HUES48 (cell line): ENCODE measurements at regions not wholly inside any gene's neighbourhood (a gene's known extent, or its start where the extent isn't known, plus 50 kb on each side); places are given as distances from the start of the nearest gene placed in this dataset.
"Not testable (repeated sequence)": the region's sequence is repeated elsewhere in the genome, so short reads cannot be mapped to it uniquely, and the experiment has no call there.

Experiments
- H3K27ac ChIP-seq: one replicate; pipeline ENCODE4 v1.7.0; 2013; ENCODE audit warnings: low read depth, low read length, inconsistent platforms
- H3K27me3 ChIP-seq: 2 replicates; pipeline ENCODE4 v1.6.1; 2013; ENCODE audit warnings: mild to moderate bottlenecking, low read length; ENCODE audit not compliant: control insufficient read depth, insufficient read depth
- H3K36me3 ChIP-seq: 2 replicates; pipeline ENCODE4 v1.6.1; 2013; ENCODE audit warnings: low read length; ENCODE audit not compliant: control insufficient read depth, insufficient read depth
- H3K4me1 ChIP-seq: 2 replicates; pipeline ENCODE4 v1.6.1; 2013; ENCODE audit warnings: mild to moderate bottlenecking, low read length; ENCODE audit not compliant: control insufficient read depth, insufficient read depth
- H3K4me3 ChIP-seq: 2 replicates; pipeline ENCODE4 v1.5.1; 2013; ENCODE audit warnings: mild to moderate bottlenecking, low read depth, low read length
- H3K9ac ChIP-seq: 2 replicates; pipeline ENCODE4 v1.6.1; 2013; ENCODE audit warnings: mild to moderate bottlenecking, low read depth, low read length, moderate library complexity
- H3K9me3 ChIP-seq: 2 replicates; pipeline ENCODE4 v1.6.1; 2013; ENCODE audit warnings: low read length; ENCODE audit not compliant: control insufficient read depth, insufficient read depth

GRCh38 chrX:74231625-74232024, 72.4 kb upstream of the ZCCHC13 start:
- Histone ChIP-seq H3K27me3 (no peaks in the 10 kb centered on the region), H3K9me3 (no peaks in the 10 kb centered on the region), H3K27ac (no peak overlapping the region), H3K9ac (no peak overlapping the region), H3K4me3 (no peak overlapping the region), H3K4me1 (peaks cover 3% of the 10 kb centered on the region; the same call in 1 of the 2 replicates), H3K36me3 (0 out of 2 replicates have a peak, but pooled peaks cover 8% of the 10 kb centered on the region)

- H3K9ac ChIP-seq = no peak overlapping the region
- no peak overlapping the region for H3K27ac ChIP-seq
- H3K27me3 ChIP-seq = no peaks in the 10 kb centered on the region
- peaks cover 3% of the 10 kb centered on the region; the same call in 1 of the 2 replicates for H3K4me1 ChIP-seq
- H3K4me3 ChIP-seq = no peak overlapping the region
- 0 out of 2 replicates have a peak, but pooled peaks cover 9% of the 10 kb centered on the region for H3K36me3 ChIP-seq
- no peaks in the 10 kb centered on the region for H3K9me3 ChIP-seq
Observed at GRCh38 chrX:74230094-74230493, 73.9 kb upstream of the ZCCHC13 start.

DNA sequence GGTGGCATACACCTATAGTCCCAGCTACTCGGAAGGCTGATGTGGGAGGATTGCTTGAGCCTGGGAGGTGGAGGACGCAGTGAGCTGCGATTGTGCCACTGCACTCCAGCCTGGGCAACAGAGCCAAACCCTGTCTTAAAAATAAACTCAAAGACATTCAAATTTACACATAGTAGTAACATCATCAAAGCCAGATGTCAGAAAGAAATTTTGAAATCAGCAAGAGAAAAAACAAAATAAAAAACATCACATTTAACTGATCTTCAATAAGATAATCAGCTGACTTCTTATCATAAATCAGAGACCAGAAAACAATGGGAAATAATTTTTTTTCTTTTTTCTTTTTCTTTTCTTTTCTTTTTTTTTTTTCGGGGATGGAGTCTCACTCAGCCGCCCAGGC, 78.9 kb upstream of the ZCCHC13 start:
- H3K27me3 ChIP-seq = no peaks in the 10 kb centered on the region

DNA sequence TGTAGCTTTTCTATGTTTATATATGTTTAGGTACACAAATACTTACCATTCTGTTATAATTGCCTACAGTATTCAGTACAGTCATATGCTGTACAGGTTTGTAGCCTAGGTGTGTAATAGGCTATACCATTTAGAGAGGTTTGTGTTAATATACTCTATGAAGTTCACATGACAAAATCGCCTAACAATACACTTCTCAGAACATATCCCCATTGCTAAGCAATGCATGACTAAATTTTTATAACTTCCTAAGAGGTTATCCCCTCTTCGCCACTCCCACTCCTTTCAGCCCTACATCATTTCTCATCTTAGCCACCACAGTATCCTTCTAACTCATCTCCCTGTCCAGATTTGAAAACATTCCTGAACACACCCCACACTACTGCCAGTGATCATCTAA, 83.7 kb upstream of the ZCCHC13 start:
- Histone ChIP-seq H3K4me1 (no peaks in the 10 kb centered on the region), H3K4me3 (no peak overlapping the region), H3K27ac (no peak overlapping the region), H3K9ac (no peak overlapping the region), H3K27me3 (no peaks in the 10 kb centered on the region), H3K9me3 (no peaks in the 10 kb centered on the region), H3K36me3 (peaks cover 68% of the 10 kb centered on the region)

More for the DNA sequence above, 78.9 kb upstream of the ZCCHC13 start:
- H3K27ac ChIP-seq = no peak overlapping the region
- H3K9ac ChIP-seq = no peak overlapping the region
- peaks cover 39% of the 10 kb centered on the region for H3K36me3 ChIP-seq
- H3K4me1 ChIP-seq = peaks cover 3% of the 10 kb centered on the region; the same call in 1 of the 2 replicates
- H3K9me3 ChIP-seq = no peaks in the 10 kb centered on the region
- H3K4me3 ChIP-seq = no peak overlapping the region

GRCh38 chrX:74218895-74219294, 85.1 kb upstream of the ZCCHC13 start:
- H3K27me3 ChIP-seq = no peaks in the 10 kb centered on the region
- H3K4me3 ChIP-seq = no peak overlapping the region

DNA sequence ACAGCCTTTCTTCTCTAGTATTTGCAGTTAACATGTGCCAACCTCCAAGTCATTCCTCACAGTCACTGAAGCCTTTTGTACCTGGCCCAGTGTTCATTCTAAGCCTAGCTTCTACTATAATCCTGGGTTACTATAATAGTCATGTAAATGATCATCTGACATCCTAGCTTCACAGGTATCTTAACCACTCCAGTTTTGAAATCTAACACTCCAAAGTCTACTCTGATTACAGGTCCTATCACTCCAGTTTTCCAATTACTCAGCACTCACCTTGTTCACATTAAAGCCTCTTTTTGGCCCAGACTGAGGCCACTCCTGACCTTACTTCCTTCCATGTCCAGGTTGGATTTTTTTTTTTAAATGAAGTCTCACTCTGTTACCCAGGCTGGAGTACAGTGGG, 87.6 kb upstream of the ZCCHC13 start:
- no peak overlapping the region for H3K9ac ChIP-seq
- no peak overlapping the region for H3K4me3 ChIP-seq
- H3K9me3 ChIP-seq = no peaks in the 10 kb centered on the region
- no peak overlapping the region for H3K27ac ChIP-seq
- H3K4me1 ChIP-seq = no peaks in the 10 kb centered on the region
- no peaks in the 10 kb centered on the region for H3K27me3 ChIP-seq
- H3K36me3 ChIP-seq = peaks cover 75% of the 10 kb centered on the region

More at GRCh38 chrX:74218895-74219294, 85.1 kb upstream of the ZCCHC13 start:
- Histone ChIP-seq H3K36me3 (peaks cover 74% of the 10 kb centered on the region), H3K9me3 (no peaks in the 10 kb centered on the region), H3K9ac (no peak overlapping the region), H3K4me1 (no peaks in the 10 kb centered on the region), H3K27ac (no peak overlapping the region)

DNA sequence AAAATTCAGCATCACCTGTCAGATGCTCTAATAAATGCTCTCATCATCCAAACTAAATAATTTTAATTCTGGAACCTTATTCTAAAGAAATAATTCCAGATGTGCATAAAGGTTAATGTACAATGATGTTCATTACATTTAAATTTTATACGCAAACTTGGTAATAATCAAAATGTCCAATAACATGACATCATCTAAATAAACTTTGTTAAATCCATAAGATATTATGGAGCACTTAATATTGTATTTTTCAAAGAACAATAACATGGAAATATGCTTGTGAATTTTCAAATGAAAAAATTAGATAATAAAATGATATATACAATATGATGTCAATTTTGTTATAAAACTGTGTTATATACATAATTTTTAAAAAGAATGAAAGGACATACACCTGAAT, 92.1 kb upstream of the ZCCHC13 start:
- Histone ChIP-seq H3K27me3 (no peaks in the 10 kb centered on the region), H3K9ac (no peak overlapping the region), H3K9me3 (no peaks in the 10 kb centered on the region), H3K36me3 (peaks cover 68% of the 10 kb centered on the region), H3K27ac (no peak overlapping the region), H3K4me1 (no peaks in the 10 kb centered on the region), H3K4me3 (no peak overlapping the region)

- no peak overlapping the region for H3K27ac ChIP-seq
- no peaks in the 10 kb centered on the region for H3K27me3 ChIP-seq
- peaks cover 48% of the 10 kb centered on the region for H3K36me3 ChIP-seq
- no peak overlapping the region for H3K4me3 ChIP-seq
- no peaks in the 10 kb centered on the region for H3K4me1 ChIP-seq
- H3K9ac ChIP-seq = no peak overlapping the region
- H3K9me3 ChIP-seq = no peaks in the 10 kb centered on the region
Observed at GRCh38 chrX:74207539-74207938, 96.4 kb upstream of the ZCCHC13 start.

- Histone ChIP-seq H3K27me3 (no peaks in the 10 kb centered on the region), H3K4me1 (peaks cover 7% of the 10 kb centered on the region), H3K9me3 (no peaks in the 10 kb centered on the region), H3K27ac (no peak overlapping the region), H3K4me3 (no peak overlapping the region), H3K9ac (no peak overlapping the region), H3K36me3 (no peaks in the 10 kb centered on the region)
Observed at GRCh38 chrX:74195605-74196004, 108.4 kb upstream of the ZCCHC13 start.

DNA sequence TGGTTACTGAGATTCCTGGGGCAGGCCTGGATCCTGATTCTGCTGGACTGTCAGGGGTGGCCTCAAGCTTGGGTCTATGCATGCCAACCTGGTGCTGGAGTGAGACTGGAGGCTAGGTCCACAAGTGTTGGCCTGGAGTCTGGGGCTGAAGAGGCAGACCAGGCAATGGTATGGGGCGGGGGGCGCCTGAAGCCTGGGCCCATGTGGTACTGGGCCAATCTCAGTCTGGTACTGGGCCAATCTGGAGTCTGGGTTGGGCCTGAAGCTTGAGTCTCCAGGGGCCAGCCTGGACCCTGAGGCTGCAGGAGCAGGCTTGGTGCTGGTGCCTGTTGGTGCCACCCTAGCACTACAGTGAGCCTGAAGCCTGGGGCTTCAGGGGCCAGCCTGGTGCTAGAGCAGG, 108.9 kb upstream of the ZCCHC13 start:
- Histone ChIP-seq H3K4me1 (peaks cover 12% of the 10 kb centered on the region), H3K9me3 (no peaks in the 10 kb centered on the region), H3K27ac (no peak overlapping the region), H3K36me3 (no peaks in the 10 kb centered on the region), H3K9ac (no peak overlapping the region), H3K4me3 (no peak overlapping the region), H3K27me3 (no peaks in the 10 kb centered on the region)

DNA sequence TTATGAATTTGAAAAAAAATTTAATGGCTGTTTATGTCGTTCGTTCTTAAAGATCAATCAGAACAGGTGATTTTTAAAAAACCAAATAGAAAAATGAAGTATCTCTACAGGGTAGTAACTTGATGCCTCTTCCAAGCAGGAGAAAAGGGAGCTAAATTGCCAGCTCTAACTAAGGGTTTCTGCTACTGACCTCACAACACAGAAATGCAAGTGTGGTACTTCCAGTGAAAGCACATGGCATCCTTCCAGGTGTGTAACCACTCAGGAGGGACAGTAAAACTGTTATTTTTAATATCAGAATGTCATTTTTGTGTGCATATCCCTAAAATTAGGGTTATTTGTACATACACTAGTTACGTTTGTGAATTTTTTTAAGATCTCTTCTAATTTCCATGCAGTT, 116.8 kb upstream of the ZCCHC13 start:
- H3K36me3 ChIP-seq = no peaks in the 10 kb centered on the region
- H3K9me3 ChIP-seq = no peaks in the 10 kb centered on the region
- H3K27ac ChIP-seq = no peak overlapping the region
- no peak overlapping the region for H3K9ac ChIP-seq
- peaks cover 17% of the 10 kb centered on the region for H3K4me1 ChIP-seq
- H3K4me3 ChIP-seq = no peak overlapping the region
- no peaks in the 10 kb centered on the region for H3K27me3 ChIP-seq

GRCh38 chrX:74183047-74183446, 120.9 kb upstream of the ZCCHC13 start:
- not testable (repeated sequence) for H3K36me3 ChIP-seq, H3K27me3 ChIP-seq, H3K27ac ChIP-seq, H3K9ac ChIP-seq, H3K4me3 ChIP-seq, H3K9me3 ChIP-seq
- peaks cover 19% of the 10 kb centered on the region for H3K4me1 ChIP-seq
